Kidney epithelial cell (primary cell): ENCODE measurements at regions not wholly inside any gene's neighbourhood (a gene's known extent, or its start where the extent isn't known, plus 50 kb on each side); places are given as distances from the start of the nearest gene placed in this dataset.

Source experiments
- DNase-seq: peaks from one replicate; pipeline ENCODE4 v3.0.0-alpha.2; 2010; ENCODE audit warnings: low read depth
- H3K27me3 ChIP-seq: 2 replicates; pipeline ENCODE4 v1.6.0; 2011; ENCODE audit warnings: low read length; ENCODE audit not compliant: control insufficient read depth, insufficient read depth
- H3K36me3 ChIP-seq: 2 replicates; pipeline ENCODE4 v1.5.1; 2011; ENCODE audit warnings: low read length; ENCODE audit not compliant: control insufficient read depth, insufficient read depth
- H3K4me3 ChIP-seq: 2 replicates; pipeline ENCODE4 v1.5.1; 2011; ENCODE audit warnings: low read depth, mild to moderate bottlenecking, control low read depth, low read length
- TF ChIP-seq, protein P1 (sequence below): IDR thresholded peaks from 2 replicates; pipeline ENCODE4 v1.5.1; 2011; ENCODE audit warnings: mild to moderate bottlenecking, moderate library complexity, low read length, control low read depth, inconsistent platforms; ENCODE audit not compliant: insufficient read depth, poor library complexity, severe bottlenecking

- no peak for DNase-seq
- Histone ChIP-seq H3K27me3 (no peaks in the 10 kb centered on the region), H3K4me3 (no peak overlapping the region), H3K36me3 (no peaks in the 10 kb centered on the region)
- TF ChIP-seq, protein P1, sequence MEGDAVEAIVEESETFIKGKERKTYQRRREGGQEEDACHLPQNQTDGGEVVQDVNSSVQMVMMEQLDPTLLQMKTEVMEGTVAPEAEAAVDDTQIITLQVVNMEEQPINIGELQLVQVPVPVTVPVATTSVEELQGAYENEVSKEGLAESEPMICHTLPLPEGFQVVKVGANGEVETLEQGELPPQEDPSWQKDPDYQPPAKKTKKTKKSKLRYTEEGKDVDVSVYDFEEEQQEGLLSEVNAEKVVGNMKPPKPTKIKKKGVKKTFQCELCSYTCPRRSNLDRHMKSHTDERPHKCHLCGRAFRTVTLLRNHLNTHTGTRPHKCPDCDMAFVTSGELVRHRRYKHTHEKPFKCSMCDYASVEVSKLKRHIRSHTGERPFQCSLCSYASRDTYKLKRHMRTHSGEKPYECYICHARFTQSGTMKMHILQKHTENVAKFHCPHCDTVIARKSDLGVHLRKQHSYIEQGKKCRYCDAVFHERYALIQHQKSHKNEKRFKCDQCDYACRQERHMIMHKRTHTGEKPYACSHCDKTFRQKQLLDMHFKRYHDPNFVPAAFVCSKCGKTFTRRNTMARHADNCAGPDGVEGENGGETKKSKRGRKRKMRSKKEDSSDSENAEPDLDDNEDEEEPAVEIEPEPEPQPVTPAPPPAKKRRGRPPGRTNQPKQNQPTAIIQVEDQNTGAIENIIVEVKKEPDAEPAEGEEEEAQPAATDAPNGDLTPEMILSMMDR, result no peak
These were observed 679.3 kb downstream of the FAT4 start for GRCh38 chr4:125994024-125994423.

DNA sequence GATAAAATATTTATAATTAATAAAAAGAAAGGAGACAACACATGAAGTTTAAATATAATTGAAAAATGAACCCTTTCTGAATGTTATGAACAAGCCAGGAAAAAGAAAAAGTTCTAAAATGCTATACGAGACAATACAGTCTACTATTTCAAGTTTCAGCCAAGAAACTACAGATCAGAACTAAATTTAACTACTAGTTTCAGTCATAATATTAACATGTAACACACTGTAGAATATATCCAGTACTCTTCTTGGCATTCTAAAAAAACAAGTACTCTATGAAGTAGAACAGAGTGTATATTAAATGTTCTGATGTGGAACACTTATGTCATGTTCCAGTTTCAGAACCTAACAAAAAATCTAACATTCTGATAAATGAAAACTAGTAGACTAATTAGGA lies 679.7 kb downstream of the FAT4 start:
- no peaks in the 10 kb centered on the region for H3K36me3 ChIP-seq
- TF ChIP-seq, protein P1, result no peak
- no peak overlapping the region for H3K4me3 ChIP-seq
- DNase-seq, result no peak
- no peaks in the 10 kb centered on the region for H3K27me3 ChIP-seq

- Histone ChIP-seq H3K27me3 (no peaks in the 10 kb centered on the region), H3K36me3 (no peaks in the 10 kb centered on the region), H3K4me3 (no peak overlapping the region)
- TF ChIP-seq, protein P1, result no peak
- peak; percentile 32 for DNase-seq
These were observed 690.2 kb downstream of the FAT4 start for GRCh38 chr4:126004941-126005340.

DNA sequence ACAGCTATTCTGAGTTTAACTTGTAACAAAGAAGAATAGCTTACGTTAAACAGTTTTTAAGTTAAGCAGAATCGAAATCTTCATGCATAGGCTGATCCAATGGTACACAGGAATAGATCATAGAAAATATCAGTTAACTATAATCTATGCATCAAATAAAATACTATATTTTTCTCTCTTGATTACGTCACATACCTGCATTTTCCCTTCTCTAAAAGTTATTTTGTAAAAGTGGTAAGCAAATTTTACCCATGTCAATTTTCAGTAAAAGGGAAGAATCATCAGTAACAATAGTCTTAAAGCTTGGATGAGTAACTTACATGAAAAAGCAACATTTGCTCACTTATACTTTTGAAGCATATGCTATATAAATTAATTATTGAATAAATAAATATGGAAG lies 692.4 kb downstream of the FAT4 start:
- Histone ChIP-seq H3K4me3 (no peak overlapping the region), H3K36me3 (no peaks in the 10 kb centered on the region), H3K27me3 (no peaks in the 10 kb centered on the region)
- DNase-seq, result no peak
- TF ChIP-seq, protein P1, result no peak

DNA sequence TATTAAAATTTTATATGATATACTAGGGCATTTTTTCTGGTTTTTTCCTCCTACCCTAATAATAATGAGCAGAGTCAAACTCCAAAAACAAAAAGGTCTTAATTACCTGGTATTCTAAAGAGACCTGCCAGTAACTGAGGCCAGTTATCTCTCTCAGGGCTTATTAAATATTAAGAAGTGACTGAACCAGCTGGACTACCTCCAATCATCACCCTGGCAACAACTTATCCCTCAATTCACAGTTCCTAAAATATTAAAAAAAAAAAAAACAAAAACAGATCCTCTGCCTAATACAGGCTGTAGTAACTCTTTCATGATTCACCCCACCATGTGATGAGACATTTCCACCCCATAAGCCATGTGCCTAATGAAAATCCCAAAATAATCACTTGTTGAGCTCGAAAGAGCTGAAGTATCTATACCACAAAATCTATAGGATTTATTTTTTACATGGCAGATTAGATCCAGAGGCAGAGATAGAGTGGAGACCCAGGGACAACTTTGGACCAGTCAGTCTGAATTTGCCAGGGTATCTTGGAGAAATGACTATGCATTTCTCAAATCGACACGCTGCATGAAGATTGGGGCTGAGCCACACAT lies 698.0 kb downstream of the FAT4 start:
- Histone ChIP-seq H3K4me3 (no peak overlapping the region), H3K27me3 (no peaks in the 10 kb centered on the region), H3K36me3 (no peaks in the 10 kb centered on the region)
- TF ChIP-seq, protein P1, result no peak
- DNase-seq, result no peak

GRCh38 chr4:126018274-126018673 lies 703.5 kb downstream of the FAT4 start:
- TF ChIP-seq, protein P1, result no peak
- Histone ChIP-seq H3K27me3 (no peaks in the 10 kb centered on the region), H3K4me3 (no peak overlapping the region), H3K36me3 (no peaks in the 10 kb centered on the region)
- no peak for DNase-seq
